OCI-LY1 (cell line): ENCODE measurements at regions not wholly inside any gene's neighbourhood (a gene's known extent, or its start where the extent isn't known, plus 50 kb on each side); places are given as distances from the start of the nearest gene placed in this dataset.

Experiments used
- H2AFZ ChIP-seq: fragments of 200-600 bp; sonication (generic), shearing (Covaris generic); 2 replicates; pipeline ENCODE4 v1.6.0; 2014; ENCODE audit warnings: antibody characterized with exemption, mild to moderate bottlenecking, low read length
- H3F3A ChIP-seq: fragments of 200-600 bp; sonication (generic), shearing (Covaris generic); 2 replicates; pipeline ENCODE4 v1.6.0; 2014; ENCODE audit warnings: mild to moderate bottlenecking, antibody characterized with exemption, low read length, moderate library complexity; ENCODE audit not compliant: insufficient read depth
- H3K27ac ChIP-seq: fragments of 200-600 bp; sonication (generic); 2 replicates; pipeline ENCODE4 v1.5.1; 2014; ENCODE audit warnings: low read length, mixed run types, mild to moderate bottlenecking, low read depth; ENCODE audit not compliant: poor library complexity, severe bottlenecking
- H3K27me3 ChIP-seq: fragments of 200-600 bp; sonication (generic); 2 replicates; pipeline ENCODE4 v1.6.0; 2014; ENCODE audit warnings: antibody characterized with exemption, mild to moderate bottlenecking, low read length, moderate library complexity; ENCODE audit not compliant: insufficient read depth
- H3K36me3 ChIP-seq: fragments of 200-600 bp; sonication (generic); 2 replicates; pipeline ENCODE4 v1.6.1; 2014; ENCODE audit warnings: mild to moderate bottlenecking, antibody characterized with exemption, low read length, moderate library complexity, mixed read lengths; ENCODE audit not compliant: insufficient read depth
- H3K4me1 ChIP-seq: fragments of 200-600 bp; sonication (generic); 2 replicates; pipeline ENCODE4 v1.5.1; 2014; ENCODE audit warnings: mild to moderate bottlenecking, low read length, moderate library complexity; ENCODE audit not compliant: insufficient read depth, severe bottlenecking
- H3K4me2 ChIP-seq: fragments of 200-600 bp; sonication (generic), shearing (Covaris generic); 2 replicates; pipeline ENCODE4 v1.6.1; 2014; ENCODE audit warnings: low read length
- H3K4me3 ChIP-seq: fragments of 200-600 bp; sonication (generic); 2 replicates; pipeline ENCODE4 v1.5.1; 2014; ENCODE audit warnings: low read length, low read depth, mild to moderate bottlenecking, mixed read lengths; ENCODE audit not compliant: poor library complexity, severe bottlenecking
- H3K79me2 ChIP-seq: fragments of 200-600 bp; shearing (Covaris generic); 2 replicates; pipeline ENCODE4 v1.6.1; 2016; ENCODE audit warnings: mixed run types, low read length, mixed read lengths; ENCODE audit not compliant: insufficient read depth
- H3K9ac ChIP-seq: fragments of 200-600 bp; sonication (generic), shearing (Covaris generic); 2 replicates; pipeline ENCODE4 v1.6.1; 2014; ENCODE audit warnings: mild to moderate bottlenecking, low read length, mixed read lengths
- H3K9me2 ChIP-seq: fragments of 200-600 bp; sonication (generic), shearing (Covaris generic); 2 replicates; pipeline ENCODE4 v1.6.1; 2014; ENCODE audit warnings: low read depth, mild to moderate bottlenecking, low read length, mixed read lengths
- H3K9me3 ChIP-seq: fragments of 200-600 bp; shearing (Covaris generic); 2 replicates; pipeline ENCODE4 v1.6.1; 2014; ENCODE audit warnings: low read length, mixed read lengths
- H4K20me1 ChIP-seq: fragments of 200-600 bp; sonication (generic), shearing (Covaris generic); 2 replicates; pipeline ENCODE4 v1.6.0; 2016; ENCODE audit warnings: mild to moderate bottlenecking, low read length; ENCODE audit not compliant: insufficient read depth
- CTCF ChIP-seq: fragments of 200-600 bp; sonication (generic), shearing (Covaris generic); IDR thresholded peaks from 2 replicates; pipeline ENCODE4 v1.5.1; 2017; ENCODE audit warnings: mild to moderate bottlenecking, antibody characterized with exemption, low read length, moderate library complexity, mixed read lengths
- EZH2 ChIP-seq: fragments of 200-600 bp; sonication (generic), shearing (Covaris generic); IDR thresholded peaks from 2 replicates; pipeline ENCODE4 v1.8.0; 2017; ENCODE audit warnings: borderline replicate concordance, mixed run types, mild to moderate bottlenecking, antibody characterized with exemption, low read length, moderate library complexity, mixed read lengths

- Histone ChIP-seq H3K9me3 (no peaks in the 10 kb centered on the region), H3K4me1 (no peaks in the 10 kb centered on the region), H3K9ac (no peak overlapping the region), H3K27me3 (peaks cover 8% of the 10 kb centered on the region; the same call in 1 of the 2 replicates), H2AFZ (no peak overlapping the region), H3K27ac (no peak overlapping the region), H3K36me3 (no peaks in the 10 kb centered on the region), H3K79me2 (no peaks in the 10 kb centered on the region), H3K4me2 (no peak overlapping the region), H3K4me3 (no peak overlapping the region), H4K20me1 (no peaks in the 10 kb centered on the region), H3F3A (no peaks in the 10 kb centered on the region), H3K9me2 (no peaks in the 10 kb centered on the region)
- no peak for TF ChIP-seq CTCF
- no peak for TF ChIP-seq EZH2
Measured at GRCh38 chr1:5645929-5646328, 346.3 kb downstream of the NPHP4 start.

- no peaks in the 10 kb centered on the region for H3K9me3 ChIP-seq
- H3K36me3 ChIP-seq, result no peaks in the 10 kb centered on the region
- no peak overlapping the region for H3K4me2 ChIP-seq
- no peaks in the 10 kb centered on the region for H3F3A ChIP-seq
- no peak overlapping the region for H2AFZ ChIP-seq
- no peak overlapping the region for H3K9ac ChIP-seq
- TF ChIP-seq CTCF, result no peak
- no peak for TF ChIP-seq EZH2
- no peaks in the 10 kb centered on the region for H3K79me2 ChIP-seq
- H3K27ac ChIP-seq, result no peak overlapping the region
- no peak overlapping the region for H3K4me3 ChIP-seq
- no peaks in the 10 kb centered on the region for H3K9me2 ChIP-seq
- no peaks in the 10 kb centered on the region for H3K4me1 ChIP-seq
- H3K27me3 ChIP-seq, result peaks cover 8% of the 10 kb centered on the region; the same call in 1 of the 2 replicates
- no peaks in the 10 kb centered on the region for H4K20me1 ChIP-seq
Measured at GRCh38 chr1:5645135-5645399, 347.2 kb downstream of the NPHP4 start.

- no peaks in the 10 kb centered on the region for H4K20me1 ChIP-seq
- TF ChIP-seq EZH2 (no peak), CTCF (no peak)
Measured at GRCh38 chr1:5644281-5645134, 347.7 kb downstream of the NPHP4 start.

More at GRCh38 chr1:5644281-5645134, 347.7 kb downstream of the NPHP4 start:
- H3F3A ChIP-seq, result no peaks in the 10 kb centered on the region
- no peak overlapping the region for H3K4me2 ChIP-seq
- H3K4me3 ChIP-seq, result no peak overlapping the region
- no peaks in the 10 kb centered on the region for H3K79me2 ChIP-seq
- H3K4me1 ChIP-seq, result no peaks in the 10 kb centered on the region
- H3K9ac ChIP-seq, result no peak overlapping the region
- no peaks in the 10 kb centered on the region for H3K9me2 ChIP-seq
- no peaks in the 10 kb centered on the region for H3K9me3 ChIP-seq
- H2AFZ ChIP-seq, result no peak overlapping the region
- no peak overlapping the region for H3K27ac ChIP-seq
- no peaks in the 10 kb centered on the region for H3K36me3 ChIP-seq
- H3K27me3 ChIP-seq, result peaks cover 4% of the 10 kb centered on the region; the same call in 1 of the 2 replicates
